ENCODE measurements at regions not wholly inside any gene's neighbourhood (a gene's known extent, or its start where the extent isn't known, plus 50 kb on each side); places are given as distances from the start of the nearest gene placed in this dataset.

DNA sequence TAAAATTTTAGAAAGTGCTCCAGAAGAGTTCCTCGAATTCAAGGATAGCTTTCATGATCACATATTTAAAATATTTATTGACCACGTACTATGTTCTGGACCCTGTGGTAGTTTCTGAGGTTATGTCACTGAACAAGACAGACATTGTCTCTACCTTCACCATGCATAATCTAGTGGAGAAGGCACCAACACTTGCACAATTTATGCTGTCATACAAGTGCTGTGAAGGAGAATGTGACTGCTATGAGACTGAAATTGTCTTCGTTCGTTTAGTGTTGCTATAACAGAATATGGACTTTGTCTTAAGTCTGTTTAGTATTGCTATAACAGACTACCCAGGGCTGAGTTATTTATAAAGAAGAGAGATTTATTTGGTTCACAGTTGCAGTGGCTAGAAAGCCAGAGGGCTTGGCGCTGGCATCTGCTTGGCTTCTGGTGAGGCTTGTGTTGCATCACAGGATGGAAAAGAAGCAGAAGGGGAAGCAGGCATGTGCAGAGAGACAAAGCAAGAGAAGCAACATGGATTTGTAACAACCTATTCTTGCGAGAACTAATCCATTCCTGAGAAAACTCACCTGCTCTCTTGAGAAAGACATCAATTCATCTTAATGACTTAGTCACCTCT lies 50.0 kb upstream of the RFX8 start:
- peak; percentile 48 for DNase-seq (ENCODE audit: low read depth)
- TF ChIP-seq CTCF (IDR thresholded peaks at IDR 0.05; ENCODE audit: insufficient read depth, low read depth, low read length) = no peak
- no peak overlapping the region for H3K4me3 ChIP-seq (ENCODE audit: low read depth, low read length)

All from fibroblast of villous mesenchyme (primary cell).